Muscle of back (tissue), 3 donors: ENCODE measurements at regions not wholly inside any gene's neighbourhood (a gene's known extent, or its start where the extent isn't known, plus 50 kb on each side); places are given as distances from the start of the nearest gene placed in this dataset.
"Not testable (repeated sequence)": the region's sequence is repeated elsewhere in the genome, so short reads cannot be mapped to it uniquely, and the experiment has no call there.

Source experiments
- DNase-seq, 3 donors: peaks; one replicate each; pipeline versions ENCODE4 v3.0.0 to v3.0.0-alpha.2; 2013

GRCh38 chr16:54879681-54880080 lies 51.0 kb upstream of the IRX5 start:
- DNase-seq = no peak

GRCh38 chr16:54878301-54878700 lies 52.4 kb upstream of the IRX5 start:
- DNase-seq = no peak

- DNase-seq = no peak
Observed at GRCh38 chr16:54875443-54875842, 55.2 kb upstream of the IRX5 start.

- not testable (repeated sequence) for DNase-seq
Observed at GRCh38 chr16:54873716-54874373, 56.8 kb upstream of the IRX5 start.

GRCh38 chr16:54873071-54873470 lies 57.6 kb upstream of the IRX5 start:
- no peak for DNase-seq

GRCh38 chr16:54870151-54870550 lies 60.5 kb upstream of the IRX5 start:
- no peak for DNase-seq

GRCh38 chr16:54867302-54867832 lies 63.3 kb upstream of the IRX5 start:
- DNase-seq = no peak

GRCh38 chr16:54862529-54862928 lies 68.1 kb upstream of the IRX5 start:
- DNase-seq = no peak

GRCh38 chr16:54856871-54857270 lies 73.8 kb upstream of the IRX5 start:
- DNase-seq = no peak

- no peak for DNase-seq
Observed at GRCh38 chr16:54847609-54848008, 83.1 kb upstream of the IRX5 start.

- peak in 1 of 3 donors; percentile 12 for DNase-seq
Observed at GRCh38 chr16:54847207-54847606, 83.5 kb upstream of the IRX5 start.

- peak in 1 of 3 donors; percentile 10 for DNase-seq
Observed at GRCh38 chr16:54846766-54847165, 83.9 kb upstream of the IRX5 start.

GRCh38 chr16:54843424-54843750 lies 87.3 kb upstream of the IRX5 start:
- no peak for DNase-seq

GRCh38 chr16:54842743-54843423 lies 87.8 kb upstream of the IRX5 start:
- no peak for DNase-seq

- no peak for DNase-seq
Observed at GRCh38 chr16:54829691-54830090, 101.0 kb upstream of the IRX5 start.

GRCh38 chr16:54822892-54823291 lies 107.8 kb upstream of the IRX5 start:
- DNase-seq = no peak

- DNase-seq = no peak
Observed at GRCh38 chr16:54822492-54822891, 108.2 kb upstream of the IRX5 start.

GRCh38 chr16:54821731-54822130 lies 108.9 kb upstream of the IRX5 start:
- DNase-seq = no peak

GRCh38 chr16:54817940-54818574 lies 112.6 kb upstream of the IRX5 start:
- no peak for DNase-seq

- DNase-seq = peak in 2 of 3 donors; percentile 19 to 30
Observed at GRCh38 chr16:54817432-54817831, 113.2 kb upstream of the IRX5 start.

- no peak for DNase-seq
Observed at GRCh38 chr16:54816471-54816870, 114.2 kb upstream of the IRX5 start.

- DNase-seq = no peak
Observed at GRCh38 chr16:54815177-54815576, 115.5 kb upstream of the IRX5 start.

- DNase-seq = no peak
Observed at GRCh38 chr16:54813778-54814177, 116.9 kb upstream of the IRX5 start.
